ENCODE measurements at regions not wholly inside any gene's neighbourhood (a gene's known extent, or its start where the extent isn't known, plus 50 kb on each side); places are given as distances from the start of the nearest gene placed in this dataset.

DNA sequence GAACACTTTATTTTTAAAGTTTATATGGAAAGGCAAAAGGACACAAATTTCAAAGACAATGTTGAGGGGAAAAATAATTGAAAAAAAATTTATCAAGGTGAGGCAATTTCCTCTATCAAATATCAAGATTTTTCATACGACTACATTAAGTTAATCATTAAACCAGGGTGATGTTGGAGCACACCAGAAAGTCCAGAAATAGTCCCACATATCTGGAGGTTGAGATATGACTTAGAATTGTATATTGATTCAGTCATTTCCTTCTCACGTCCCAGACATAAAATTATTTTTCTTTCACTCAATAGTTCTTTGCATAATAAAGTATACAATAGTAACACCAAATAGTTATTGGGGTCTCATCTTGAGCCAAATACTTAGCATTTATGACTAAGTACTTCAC, 605.1 kb downstream of the NUP35 start:
- Histone ChIP-seq H3K9ac (ENCODE audit: control insufficient read depth, extremely low read depth, insufficient read depth, low read length) (no peak overlapping the region), H3K27ac (ENCODE audit: control insufficient read depth, insufficient read depth, low read length) (no peak overlapping the region), H4K20me1 (ENCODE audit: control insufficient read depth, extremely low read depth, insufficient read depth, low read length) (no peaks in the 10 kb centered on the region), H3K4me3 (ENCODE audit: control insufficient read depth in 2 of 3, extremely low read depth in 1 of 3, insufficient read depth in 2 of 3, low read depth in 1 of 3, low read length in 3 of 3) (no peak overlapping the region), H3K4me2 (ENCODE audit: control insufficient read depth, extremely low read depth, insufficient read depth, low read depth, low read length) (no peak overlapping the region), H3K4me1 (ENCODE audit: control insufficient read depth, extremely low read depth, insufficient read depth, low read length) (no peaks in the 10 kb centered on the region), H2AFZ (ENCODE audit: control insufficient read depth, low read length) (no peak overlapping the region), H3K9me1 (ENCODE audit: control insufficient read depth, extremely low read depth, insufficient read depth, low read length) (no peaks in the 10 kb centered on the region), H3K36me3 (ENCODE audit: control insufficient read depth in 2 of 2, extremely low read depth in 1 of 2, insufficient read depth in 2 of 2, low read length in 2 of 2) (no peaks in the 10 kb centered on the region), H3K79me2 (ENCODE audit: control insufficient read depth, insufficient read depth, low read length) (no peaks in the 10 kb centered on the region), H3K9me3 (ENCODE audit: control insufficient read depth, low read depth, low read length) (no peaks in the 10 kb centered on the region), H3K27me3 (ENCODE audit: control insufficient read depth, extremely low read depth, insufficient read depth, low read length) (no peaks in the 10 kb centered on the region)
- dilution Hi-C loops (cut with MboI; ENCODE audit: extremely low pct_ligation_motif_present, low sequenced_read_pairs): no loop called here
- FAIRE-seq: no peak
- no peak for DNase-seq (ENCODE audit: low read depth, low spot score)
- TF ChIP-seq EZH2 (IDR thresholded peaks at IDR 0.05; ENCODE audit: low read length): no peak
- TF ChIP-seq, protein P1, sequence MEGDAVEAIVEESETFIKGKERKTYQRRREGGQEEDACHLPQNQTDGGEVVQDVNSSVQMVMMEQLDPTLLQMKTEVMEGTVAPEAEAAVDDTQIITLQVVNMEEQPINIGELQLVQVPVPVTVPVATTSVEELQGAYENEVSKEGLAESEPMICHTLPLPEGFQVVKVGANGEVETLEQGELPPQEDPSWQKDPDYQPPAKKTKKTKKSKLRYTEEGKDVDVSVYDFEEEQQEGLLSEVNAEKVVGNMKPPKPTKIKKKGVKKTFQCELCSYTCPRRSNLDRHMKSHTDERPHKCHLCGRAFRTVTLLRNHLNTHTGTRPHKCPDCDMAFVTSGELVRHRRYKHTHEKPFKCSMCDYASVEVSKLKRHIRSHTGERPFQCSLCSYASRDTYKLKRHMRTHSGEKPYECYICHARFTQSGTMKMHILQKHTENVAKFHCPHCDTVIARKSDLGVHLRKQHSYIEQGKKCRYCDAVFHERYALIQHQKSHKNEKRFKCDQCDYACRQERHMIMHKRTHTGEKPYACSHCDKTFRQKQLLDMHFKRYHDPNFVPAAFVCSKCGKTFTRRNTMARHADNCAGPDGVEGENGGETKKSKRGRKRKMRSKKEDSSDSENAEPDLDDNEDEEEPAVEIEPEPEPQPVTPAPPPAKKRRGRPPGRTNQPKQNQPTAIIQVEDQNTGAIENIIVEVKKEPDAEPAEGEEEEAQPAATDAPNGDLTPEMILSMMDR (optimal IDR thresholded peaks at IDR 0.05 in 1 of 3, IDR thresholded peaks at IDR 0.05 in 1 of 3, conservative IDR thresholded peaks at IDR 0.05 in 1 of 3; ENCODE audit: extremely low read depth in 1 of 3, insufficient read depth in 2 of 3, low read length in 3 of 3): no peak

DNA sequence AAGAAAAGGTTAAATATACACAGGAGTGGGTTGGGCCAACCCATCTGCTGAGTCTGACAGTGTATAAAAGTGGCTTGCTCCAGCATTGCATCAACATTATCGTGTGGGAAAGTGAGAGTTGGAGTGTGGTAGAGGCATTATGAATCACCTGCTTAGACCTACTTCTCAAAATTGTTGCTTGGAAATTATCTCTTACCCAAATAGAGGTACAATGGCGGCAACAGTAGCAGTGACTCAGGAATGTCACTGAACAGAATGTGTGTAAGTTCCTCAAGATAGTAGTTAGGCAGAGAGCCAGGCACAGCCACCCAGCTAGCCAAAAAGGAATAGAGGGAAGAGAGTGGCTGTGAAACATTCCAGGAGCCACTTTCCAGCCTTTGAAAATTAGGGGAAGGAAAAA, 616.0 kb downstream of the NUP35 start:
- Histone ChIP-seq H4K20me1 (ENCODE audit: control insufficient read depth, extremely low read depth, insufficient read depth, low read length) (no peaks in the 10 kb centered on the region), H3K9me1 (ENCODE audit: control insufficient read depth, extremely low read depth, insufficient read depth, low read length) (no peaks in the 10 kb centered on the region), H3K4me3 (ENCODE audit: control insufficient read depth in 2 of 3, extremely low read depth in 1 of 3, insufficient read depth in 2 of 3, low read depth in 1 of 3, low read length in 3 of 3) (no peak overlapping the region), H3K4me2 (ENCODE audit: control insufficient read depth, extremely low read depth, insufficient read depth, low read depth, low read length) (no peak overlapping the region), H3K36me3 (ENCODE audit: control insufficient read depth in 2 of 2, extremely low read depth in 1 of 2, insufficient read depth in 2 of 2, low read length in 2 of 2) (no peaks in the 10 kb centered on the region), H3K27me3 (ENCODE audit: control insufficient read depth, extremely low read depth, insufficient read depth, low read length) (no peaks in the 10 kb centered on the region), H3K9ac (ENCODE audit: control insufficient read depth, extremely low read depth, insufficient read depth, low read length) (no peak overlapping the region), H3K9me3 (ENCODE audit: control insufficient read depth, low read depth, low read length) (no peaks in the 10 kb centered on the region), H2AFZ (ENCODE audit: control insufficient read depth, low read length) (no peak overlapping the region), H3K4me1 (ENCODE audit: control insufficient read depth, extremely low read depth, insufficient read depth, low read length) (no peaks in the 10 kb centered on the region), H3K79me2 (ENCODE audit: control insufficient read depth, insufficient read depth, low read length) (no peaks in the 10 kb centered on the region), H3K27ac (ENCODE audit: control insufficient read depth, insufficient read depth, low read length) (no peak overlapping the region)
- FAIRE-seq: no peak
- no peak for TF ChIP-seq EZH2 (IDR thresholded peaks at IDR 0.05; ENCODE audit: low read length)
- TF ChIP-seq, protein P1 (optimal IDR thresholded peaks at IDR 0.05 in 1 of 3, IDR thresholded peaks at IDR 0.05 in 1 of 3, conservative IDR thresholded peaks at IDR 0.05 in 1 of 3; ENCODE audit: extremely low read depth in 1 of 3, insufficient read depth in 2 of 3, low read length in 3 of 3): no peak
- dilution Hi-C loops (cut with MboI; ENCODE audit: extremely low pct_ligation_motif_present, low sequenced_read_pairs): no loop called here
- no peak for DNase-seq (ENCODE audit: low read depth, low spot score)

Measured in keratinocyte (primary cell).